ENCODE measurements at regions not wholly inside any gene's neighbourhood (a gene's known extent, or its start where the extent isn't known, plus 50 kb on each side); places are given as distances from the start of the nearest gene placed in this dataset.
"Not testable (repeated sequence)": the region's sequence is repeated elsewhere in the genome, so short reads cannot be mapped to it uniquely, and the experiment has no call there.

GRCh38 chr13:90732049-90732448 lies 615.4 kb upstream of the MIR17HG start:
- no peak for DNase-seq

- not testable (repeated sequence) for DNase-seq
These were observed 613.0 kb upstream of the MIR17HG start for GRCh38 chr13:90734497-90734896.

- no peak for DNase-seq
These were observed 608.6 kb upstream of the MIR17HG start for GRCh38 chr13:90738881-90739280.

GRCh38 chr13:90740099-90740498 lies 607.4 kb upstream of the MIR17HG start:
- no peak for DNase-seq

GRCh38 chr13:90742381-90742780 lies 605.1 kb upstream of the MIR17HG start:
- no peak for DNase-seq

- no peak for DNase-seq
These were observed 601.3 kb upstream of the MIR17HG start for GRCh38 chr13:90746230-90746629.

GRCh38 chr13:90750021-90750420 lies 597.5 kb upstream of the MIR17HG start:
- DNase-seq: no peak

GRCh38 chr13:90751026-90751425 lies 596.5 kb upstream of the MIR17HG start:
- DNase-seq: no peak

- no peak for DNase-seq
These were observed 595.4 kb upstream of the MIR17HG start for GRCh38 chr13:90752070-90752469.

GRCh38 chr13:90757127-90757680 lies 590.3 kb upstream of the MIR17HG start:
- DNase-seq: no peak

GRCh38 chr13:90760639-90761038 lies 586.8 kb upstream of the MIR17HG start:
- no peak for DNase-seq

GRCh38 chr13:90763476-90764150 lies 583.9 kb upstream of the MIR17HG start:
- no peak for DNase-seq

GRCh38 chr13:90766386-90766902 lies 581.0 kb upstream of the MIR17HG start:
- DNase-seq: no peak

GRCh38 chr13:90768116-90768515 lies 579.4 kb upstream of the MIR17HG start:
- DNase-seq: no peak

GRCh38 chr13:90769387-90769786 lies 578.1 kb upstream of the MIR17HG start:
- DNase-seq: no peak

- no peak for DNase-seq
These were observed 577.2 kb upstream of the MIR17HG start for GRCh38 chr13:90770334-90770733.

- no peak for DNase-seq
These were observed 573.8 kb upstream of the MIR17HG start for GRCh38 chr13:90773681-90774080.

- no peak for DNase-seq
These were observed 571.3 kb upstream of the MIR17HG start for GRCh38 chr13:90776051-90776748.

GRCh38 chr13:90783273-90783672 lies 564.2 kb upstream of the MIR17HG start:
- DNase-seq: no peak

- no peak for DNase-seq
These were observed 560.5 kb upstream of the MIR17HG start for GRCh38 chr13:90787007-90787406.

- no peak for DNase-seq
These were observed 555.2 kb upstream of the MIR17HG start for GRCh38 chr13:90792335-90792734.

GRCh38 chr13:90793261-90793820 lies 554.1 kb upstream of the MIR17HG start:
- no peak for DNase-seq

GRCh38 chr13:90796474-90796873 lies 551.0 kb upstream of the MIR17HG start:
- no peak for DNase-seq

- DNase-seq: no peak
These were observed 550.2 kb upstream of the MIR17HG start for GRCh38 chr13:90797335-90797734.
